NOMO-1 treated with DMSO at 0.1 percent for 48 hours (cell line): ENCODE measurements at regions not wholly inside any gene's neighbourhood (a gene's known extent, or its start where the extent isn't known, plus 50 kb on each side); places are given as distances from the start of the nearest gene placed in this dataset.
A peak's percentile ranks its signal among the peaks of the same experiment; 100 is the strongest.
"Not testable (repeated sequence)": the region's sequence is repeated elsewhere in the genome, so short reads cannot be mapped to it uniquely, and the experiment has no call there.

Source experiments
- DNase-seq: peaks from one replicate; lab custom pipeline; 2025; ENCODE audit not compliant: unreplicated experiment; lab: John Stamatoyannopoulos, UW

DNA sequence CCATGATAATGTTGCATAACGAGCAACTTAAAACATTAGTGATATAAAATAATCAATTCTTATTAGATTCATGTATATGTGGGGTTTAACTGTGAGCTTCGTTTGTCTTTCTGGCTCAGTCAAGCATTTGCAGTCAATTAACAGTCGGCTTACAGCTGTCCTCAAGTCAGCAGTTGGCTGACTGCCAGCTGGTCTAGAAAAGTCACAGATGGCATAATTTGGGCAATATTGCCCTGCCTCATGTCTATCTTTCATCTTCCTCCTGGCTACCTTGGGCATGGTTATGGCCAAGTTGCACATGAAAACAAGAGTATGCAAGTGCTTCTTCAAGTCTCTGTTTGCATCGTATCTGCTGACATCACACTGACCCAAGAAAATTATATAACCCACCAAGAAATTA, 186.1 kb upstream of the ZWINT start:
- DNase-seq = no peak

DNA sequence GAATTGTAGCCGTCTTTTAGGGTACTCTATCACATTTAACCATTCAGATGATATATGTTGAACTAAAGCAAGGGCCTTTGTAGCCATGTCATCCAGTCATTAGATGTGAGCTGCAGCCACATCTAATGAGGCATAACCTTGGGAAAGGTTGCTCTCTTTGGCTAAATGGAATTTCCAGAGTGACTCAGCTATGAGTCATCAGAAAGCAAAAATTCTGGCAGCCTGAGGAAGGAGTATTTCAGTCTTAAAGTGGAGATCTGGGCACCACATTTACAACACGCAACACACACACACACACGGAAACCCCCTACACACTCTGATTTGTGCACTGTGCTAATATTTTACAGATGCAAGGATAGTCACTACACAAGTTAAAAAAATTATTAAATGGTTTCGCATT, 176.9 kb upstream of the ZWINT start:
- DNase-seq = no peak

DNA sequence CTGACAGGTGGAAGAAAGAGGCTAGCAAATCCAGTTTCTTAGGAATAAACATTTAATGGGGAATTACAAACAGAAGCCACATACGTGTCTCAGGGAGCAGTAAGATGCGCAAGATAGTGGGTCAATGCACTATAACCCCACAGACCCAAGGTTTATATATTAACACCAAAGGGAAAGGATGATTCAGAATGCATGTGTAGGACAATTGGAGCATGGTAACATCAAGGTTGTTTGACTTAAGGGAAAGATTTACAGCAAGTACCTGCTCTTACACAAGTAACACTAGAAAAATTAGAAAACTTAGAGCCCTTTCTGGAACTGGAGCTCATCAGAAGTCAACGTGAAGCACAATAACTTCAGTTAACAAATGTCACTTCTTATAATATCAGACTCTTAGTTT, 161.1 kb upstream of the ZWINT start:
- DNase-seq = no peak

GRCh38 chr10:56508562-56508961, 147.5 kb upstream of the ZWINT start:
- DNase-seq = no peak

DNA sequence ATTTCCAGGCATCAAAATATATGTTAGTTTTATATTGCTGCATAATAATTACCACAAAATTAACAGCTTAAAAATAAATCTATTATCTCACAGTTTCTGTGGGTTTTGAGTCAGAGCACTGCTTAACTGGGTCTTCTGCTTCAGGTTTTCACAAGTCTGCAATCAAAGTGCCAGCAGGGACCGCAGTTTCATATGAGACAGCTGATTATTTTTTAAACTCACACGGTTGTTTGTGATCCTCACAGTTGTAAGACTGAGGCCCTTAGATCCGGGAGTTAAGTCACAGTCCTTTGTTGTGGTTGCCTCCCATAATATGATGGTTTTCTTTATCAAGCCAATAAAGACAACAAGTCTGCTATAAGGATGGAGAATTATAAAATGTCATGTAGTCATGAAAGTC, 146.0 kb upstream of the ZWINT start:
- DNase-seq = no peak

DNA sequence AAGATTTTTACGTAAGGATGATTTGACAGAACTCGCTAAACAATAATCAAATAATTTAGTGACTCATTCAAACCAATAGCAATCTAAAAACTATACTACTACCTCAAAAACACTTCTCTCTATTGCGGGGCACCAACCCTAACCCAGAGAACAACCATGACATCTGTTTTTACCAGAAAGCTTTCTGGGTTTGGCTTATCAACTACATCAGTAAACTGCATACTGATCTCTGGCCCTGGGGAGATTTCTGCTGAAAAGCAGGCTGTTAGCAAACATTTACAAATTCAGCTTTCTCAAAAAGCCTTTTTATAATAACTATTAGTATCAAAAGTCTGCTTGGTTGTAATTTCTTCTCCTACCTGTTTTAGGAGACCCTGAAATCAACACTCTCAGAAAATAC, 144.5 kb upstream of the ZWINT start:
- DNase-seq = no peak

GRCh38 chr10:56496186-56496486, 135.1 kb upstream of the ZWINT start:
- no peak for DNase-seq

DNA sequence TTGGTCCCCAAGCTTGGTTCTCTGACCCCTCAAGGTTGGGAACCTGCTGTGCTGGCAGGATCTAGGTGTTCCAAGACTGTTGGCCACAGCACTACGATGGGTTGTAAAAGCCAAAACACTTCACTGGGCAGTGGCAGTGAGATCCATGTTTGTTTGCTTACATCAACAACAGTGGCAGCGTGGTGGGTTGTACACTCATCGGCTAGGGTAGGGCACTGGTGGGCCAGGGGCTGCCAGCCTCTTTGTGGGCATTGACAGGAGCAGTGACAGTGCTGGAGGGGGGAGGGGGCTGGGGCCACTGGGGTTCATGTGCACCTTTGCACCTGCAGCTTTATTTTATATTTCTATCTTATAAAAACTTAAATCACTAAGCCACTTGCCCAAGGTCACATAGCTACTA, 126.7 kb upstream of the ZWINT start:
- no peak for DNase-seq

- no peak for DNase-seq
Measured at GRCh38 chr10:56481521-56482091, 120.5 kb upstream of the ZWINT start.

- DNase-seq = no peak
Measured at GRCh38 chr10:56472978-56473377, 111.9 kb upstream of the ZWINT start.

DNA sequence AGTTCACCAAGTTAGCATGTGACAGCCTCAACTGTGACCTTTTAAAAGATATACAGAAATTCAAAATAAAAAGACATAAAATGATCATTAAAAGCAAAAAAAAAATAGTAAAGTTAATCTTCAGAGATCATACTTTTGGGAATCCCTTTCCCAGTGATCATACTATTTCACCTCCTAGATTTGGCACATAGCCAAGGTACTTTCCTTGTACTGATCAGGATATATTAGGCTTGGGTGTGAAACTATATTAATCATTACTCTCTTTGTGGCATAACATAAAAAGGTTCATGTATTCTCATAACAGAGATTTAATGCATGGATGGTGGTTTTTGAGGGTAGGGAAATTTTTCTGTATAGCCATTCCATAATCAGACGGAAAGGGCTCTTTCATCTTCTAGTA, 109.6 kb upstream of the ZWINT start:
- no peak for DNase-seq

DNA sequence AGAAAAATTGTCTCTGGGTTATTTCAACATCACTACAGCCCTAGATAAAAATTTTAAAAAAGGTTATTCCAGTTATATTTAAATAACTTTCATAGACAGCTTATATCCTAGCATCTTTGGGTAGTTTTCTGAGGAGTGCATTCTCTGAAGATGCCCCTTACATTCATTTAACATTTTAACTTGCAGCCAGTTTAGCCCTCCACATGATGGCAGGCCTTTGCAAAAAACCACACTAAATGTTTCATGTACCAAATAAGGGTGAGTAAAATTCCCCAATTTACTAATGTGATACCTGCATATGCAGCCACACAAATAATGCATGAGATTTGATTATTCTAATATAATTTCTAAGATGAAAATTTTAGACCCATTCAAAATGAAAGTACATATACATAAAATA, 108.4 kb upstream of the ZWINT start:
- no peak for DNase-seq

- no peak for DNase-seq
Measured at GRCh38 chr10:56466005-56466404, 104.9 kb upstream of the ZWINT start.

DNA sequence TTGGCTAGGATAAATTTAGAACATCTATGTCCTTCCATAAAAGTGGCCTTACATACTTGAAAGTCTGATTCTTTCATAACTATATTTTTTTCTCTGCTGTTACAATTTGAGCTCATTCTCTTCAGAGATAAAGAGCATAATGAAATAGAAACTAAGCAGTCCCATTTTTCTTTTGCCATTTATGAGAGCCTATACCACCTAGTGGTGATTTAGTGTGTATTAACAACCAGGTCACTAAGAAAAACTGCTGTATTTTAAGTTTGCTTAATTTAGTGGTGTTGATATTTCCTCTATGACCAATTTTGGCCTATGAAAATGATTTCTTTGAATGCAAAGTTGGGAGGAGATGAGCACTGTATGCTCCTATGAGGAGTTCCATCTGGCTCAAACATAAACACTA, 88.7 kb upstream of the ZWINT start:
- peak; percentile 50 for DNase-seq

- DNase-seq = not testable (repeated sequence)
Measured at GRCh38 chr10:56447613-56448012, 86.6 kb upstream of the ZWINT start.

- not testable (repeated sequence) for DNase-seq
Measured at GRCh38 chr10:56441337-56441736, 80.3 kb upstream of the ZWINT start.
